IMR-90 (cell line): ENCODE measurements at regions not wholly inside any gene's neighbourhood (a gene's known extent, or its start where the extent isn't known, plus 50 kb on each side); places are given as distances from the start of the nearest gene placed in this dataset.
A peak's percentile ranks its signal among the peaks of the same experiment; 100 is the strongest.

Experiments used
- ATAC-seq: fragments of 200-7000 bp; cut with Tn5 transposase; 2 replicates; pipeline ENCODE4 v1.9.1; 2020; ENCODE audit warnings: low read depth, mild to moderate bottlenecking, moderate library complexity
- BruUV-seq: library from RNA; stranded (reverse); fragments of 400-500 nt; replicated peaks from 2 replicates; lab custom pipeline; 2021; lab: Mats Ljungman, UMichigan
- CTCF ChIA-PET: fragments of 300-600 bp; formaldehyde crosslinking; extraction: SDS; loops from one replicate; lab custom pipeline; 2021; ENCODE audit warnings: antibody characterized with exemption; lab: Yijun Ruan, JAX
- POLR2A ChIA-PET: fragments of 300-600 bp; sonication (Branson Sonifier 250); formaldehyde crosslinking; loops from one replicate; lab custom pipeline; 2022; ENCODE audit warnings: antibody characterized with exemption; ENCODE audit not compliant: unreplicated experiment; lab: Charles Lee
- DNase-seq: peaks from one replicate; pipeline ENCODE4 v3.0.0; 2013
- H2AFZ ChIP-seq: replicated peaks from 2 replicates; pipeline ENCODE3; 2013; ENCODE audit warnings: low read length, mild to moderate bottlenecking; ENCODE audit not compliant: poor library complexity
- H2AK5ac ChIP-seq: 2 replicates; pipeline ENCODE4 v1.6.1; 2013; ENCODE audit warnings: low read depth, low read length, inconsistent platforms
- H2AK9ac ChIP-seq: replicated peaks from 2 replicates; pipeline ENCODE3; 2013; ENCODE audit warnings: mild to moderate bottlenecking, low read depth, low read length, moderate library complexity; ENCODE audit not compliant: poor library complexity
- H2BK120ac ChIP-seq: 2 replicates; pipeline ENCODE4 v1.6.1; 2013; ENCODE audit warnings: low read depth, low read length, inconsistent platforms
- H2BK15ac ChIP-seq: 3 replicates; pipeline ENCODE4 v1.6.1; 2013; ENCODE audit warnings: low read depth, low read length, inconsistent platforms
- H2BK20ac ChIP-seq: 2 replicates; pipeline ENCODE4 v1.6.1; 2013; ENCODE audit warnings: low read depth, mild to moderate bottlenecking, inconsistent platforms, low read length, moderate library complexity
- H2BK5ac ChIP-seq: 2 replicates; pipeline ENCODE4 v1.6.1; 2013; ENCODE audit warnings: mild to moderate bottlenecking, low read depth, low read length, inconsistent platforms; ENCODE audit not compliant: poor library complexity, severe bottlenecking
- H3K14ac ChIP-seq: replicated peaks from 2 replicates; pipeline ENCODE4 v1.6.1; 2013; ENCODE audit warnings: low read depth, low read length, inconsistent platforms
- H3K18ac ChIP-seq: 2 replicates; pipeline ENCODE4 v1.6.1; 2013; ENCODE audit warnings: low read depth, low read length, control low read depth
- H3K23ac ChIP-seq: 2 replicates; pipeline ENCODE4 v1.6.1; 2013; ENCODE audit warnings: low read depth, low read length, inconsistent platforms
- H3K27ac ChIP-seq: 2 replicates; pipeline ENCODE4 v1.5.1; 2013; ENCODE audit warnings: mild to moderate bottlenecking, control low read depth, low read length; ENCODE audit not compliant: insufficient read depth
- H3K27me3 ChIP-seq: 2 replicates; pipeline ENCODE4 v1.6.1; 2013; ENCODE audit warnings: low read length; ENCODE audit not compliant: control insufficient read depth, insufficient read depth
- H3K36me3 ChIP-seq: 2 replicates; pipeline ENCODE4 v1.6.1; 2013; ENCODE audit warnings: low read length, mixed read lengths; ENCODE audit not compliant: control insufficient read depth, insufficient read depth
- H3K4ac ChIP-seq: 2 replicates; pipeline ENCODE4 v1.6.1; 2013; ENCODE audit warnings: low read depth, low read length, inconsistent platforms
- H3K4me1 ChIP-seq: 2 replicates; pipeline ENCODE4 v1.6.1; 2013; ENCODE audit warnings: low read length, mixed read lengths; ENCODE audit not compliant: control insufficient read depth, insufficient read depth
- H3K4me2 ChIP-seq: 2 replicates; pipeline ENCODE4 v1.6.1; 2013; ENCODE audit warnings: low read depth, mild to moderate bottlenecking, control low read depth, low read length, moderate library complexity
- H3K4me3 ChIP-seq: 2 replicates; pipeline ENCODE4 v1.5.1; 2013; ENCODE audit warnings: low read depth, mild to moderate bottlenecking, control low read depth, low read length, moderate library complexity; ENCODE audit not compliant: insufficient read depth
- H3K56ac ChIP-seq: 2 replicates; pipeline ENCODE4 v1.6.1; 2013; ENCODE audit warnings: low read length, inconsistent platforms; ENCODE audit not compliant: insufficient read depth; ENCODE audit errors: extremely low read depth
- H3K79me1 ChIP-seq, 2 experiments: 2 replicates each; pipeline ENCODE4 v1.6.1; 2013; ENCODE audit warnings: low read length in 2 of 2, inconsistent platforms in 1 of 2, low read depth in 1 of 2
- H3K9ac ChIP-seq: 2 replicates; pipeline ENCODE4 v1.6.1; 2013; ENCODE audit warnings: low read depth, low read length, control low read depth
- H3K9me1 ChIP-seq: 2 replicates; pipeline ENCODE4 v1.6.1; 2013; ENCODE audit warnings: low read length, inconsistent platforms; ENCODE audit not compliant: insufficient read depth
- H3K9me3 ChIP-seq: 2 replicates; pipeline ENCODE4 v1.6.1; 2013; ENCODE audit warnings: low read length; ENCODE audit not compliant: control insufficient read depth, insufficient read depth
- H4K20me1 ChIP-seq: 2 replicates; pipeline ENCODE4 v1.6.1; 2013; ENCODE audit warnings: low read length, inconsistent platforms; ENCODE audit not compliant: insufficient read depth
- H4K5ac ChIP-seq: 2 replicates; pipeline ENCODE4 v1.6.1; 2013; ENCODE audit warnings: mild to moderate bottlenecking, low read depth, low read length, control low read depth
- H4K8ac ChIP-seq, 2 experiments: 2 replicates each; pipeline ENCODE4 v1.6.1; 2013; ENCODE audit warnings: low read depth in 2 of 2, low read length in 2 of 2, control low read depth in 1 of 2, inconsistent platforms in 1 of 2
- H4K91ac ChIP-seq: 2 replicates; pipeline ENCODE4 v1.6.1; 2013; ENCODE audit warnings: low read depth, low read length, inconsistent platforms; ENCODE audit not compliant: insufficient read depth
- BHLHE40 ChIP-seq: fragments of 150-350 bp; IDR thresholded peaks from 2 replicates; pipeline ENCODE4 v1.6.1; 2016; ENCODE audit warnings: mild to moderate bottlenecking, low read depth, low read length
- CEBPB ChIP-seq: IDR thresholded peaks from 2 replicates; pipeline ENCODE4 v1.6.1; 2012; ENCODE audit warnings: low read depth, low read length, improper control_type of control experiment
- CHD1 ChIP-seq: IDR thresholded peaks from 2 replicates; pipeline ENCODE4 v1.6.1; 2012; ENCODE audit warnings: low read depth, low read length, improper control_type of control experiment
- FOS ChIP-seq: fragments of 150-350 bp; IDR thresholded peaks from 2 replicates; pipeline ENCODE4 v1.6.1; 2016; ENCODE audit warnings: low read depth, low read length
- MAFK ChIP-seq: IDR thresholded peaks from 2 replicates; pipeline ENCODE4 v1.6.1; 2012; ENCODE audit warnings: low read depth, low read length, improper control_type of control experiment
- MAZ ChIP-seq: IDR thresholded peaks from 2 replicates; pipeline ENCODE4 v1.6.1; 2012; ENCODE audit warnings: low read depth, mild to moderate bottlenecking, low read length, improper control_type of control experiment, moderate library complexity, borderline replicate concordance
- MXI1 ChIP-seq: IDR thresholded peaks from 2 replicates; pipeline ENCODE4 v1.6.1; 2012; ENCODE audit warnings: low read depth, mild to moderate bottlenecking, low read length, moderate library complexity, borderline replicate concordance
- NFE2L2 ChIP-seq: fragments of 150-350 bp; IDR thresholded peaks from 2 replicates; pipeline ENCODE4 v1.6.1; 2016; ENCODE audit warnings: low read depth, mild to moderate bottlenecking, low read length
- POLR2A ChIP-seq: IDR thresholded peaks from 2 replicates; pipeline ENCODE4 v1.6.1; 2012; ENCODE audit warnings: mild to moderate bottlenecking, low read depth, low read length
- RAD21 ChIP-seq: IDR thresholded peaks from 2 replicates; pipeline ENCODE4 v1.6.1; 2012; ENCODE audit warnings: low read length, improper control_type of control experiment
- RCOR1 ChIP-seq: IDR thresholded peaks from 2 replicates; pipeline ENCODE4 v1.6.1; 2012; ENCODE audit warnings: mild to moderate bottlenecking, low read length, improper control_type of control experiment; ENCODE audit not compliant: insufficient replicate concordance
- RFX5 ChIP-seq: IDR thresholded peaks from 2 replicates; pipeline ENCODE4 v1.8.0; 2012; ENCODE audit warnings: low read depth, mild to moderate bottlenecking, low read length, moderate library complexity
- SMC3 ChIP-seq: fragments of 150-350 bp; IDR thresholded peaks from 2 replicates; pipeline ENCODE4 v1.6.1; 2016; ENCODE audit warnings: low read depth, mild to moderate bottlenecking, antibody characterized with exemption, low read length, moderate library complexity
- WGBS, 2 experiments: methylation state at CpG; one replicate each; pipeline versions ENCODE4 v1.1.5 to v1.1.7; 2013; ENCODE audit warnings: missing lambda C conversion rate in 2 of 2; ENCODE audit not compliant: insufficient read length in 1 of 2; ENCODE audit errors: extremely low coverage in 2 of 2; 5-methylcytosine and 5-hydroxymethylcytosine counted together
- dilution Hi-C: fragments of 300-500 bp; cut with HindIII; formaldehyde crosslinking; loops from one replicate; pipeline ENCODE4 v1.14.3; 2018; ENCODE audit warnings: low sequenced_read_pairs; ENCODE audit not compliant: unreplicated experiment
- in situ Hi-C: fragments of 300-500 bp; cut with MboI; formaldehyde crosslinking; loops from 3 replicates; pipeline ENCODE4 v1.14.3; 2019; ENCODE audit warnings: low sequenced_read_pairs, inconsistent platforms, mixed read lengths
- intact Hi-C: fragments of 100-400 bp; cut with micrococcal nuclease; formaldehyde crosslinking; loops from 2 replicates; pipeline ENCODE4 v1.10.0; 2022
- TF ChIP-seq, protein P1 (sequence below): fragments of 150-350 bp; IDR thresholded peaks from 2 replicates; pipeline ENCODE4 v1.6.1; 2016; ENCODE audit warnings: low read depth, mild to moderate bottlenecking, low read length, moderate library complexity, borderline replicate concordance
- TF ChIP-seq, protein P2 (sequence below): fragments of 150-350 bp; IDR thresholded peaks from 2 replicates; pipeline ENCODE4 v1.6.1; 2017; ENCODE audit warnings: mild to moderate bottlenecking, antibody characterized with exemption, low read length, low read depth
- TF ChIP-seq, protein P3 (sequence below): conservative IDR thresholded peaks from 2 replicates; pipeline ENCODE4 v1.5.1; 2012; ENCODE audit warnings: mild to moderate bottlenecking, low read depth, low read length, improper control_type of control experiment

DNA sequence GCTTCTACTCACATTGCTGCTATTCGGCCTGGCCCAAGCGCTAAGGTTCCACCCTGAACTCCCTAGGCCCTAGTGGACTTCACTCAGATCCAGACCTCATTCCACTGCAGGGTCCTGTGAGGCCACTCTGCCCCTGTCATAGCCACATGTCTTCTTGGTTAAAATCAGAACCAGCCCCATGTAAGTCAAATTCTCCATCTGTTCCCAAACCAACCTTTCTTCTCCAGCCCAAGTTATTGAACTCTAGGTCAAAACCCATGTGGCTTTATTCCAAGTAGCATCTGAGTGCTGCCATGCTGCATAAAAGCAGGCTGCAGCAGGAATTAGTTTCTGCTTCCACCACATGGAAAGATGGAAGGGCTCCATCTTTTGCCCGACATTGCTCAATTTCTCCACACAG, 281.2 kb downstream of the SNX13 start:
- CTCF ChIA-PET: interaction anchor here (1.1 kb wide), 1 partner anchor 733 kb away, joined by 3 read pairs; no protein-coding TSS in a partner anchor
- H3K9ac ChIP-seq: no peak overlapping the region
- POLR2A ChIA-PET: no interaction called here
- intact Hi-C loops (no loop called here), in situ Hi-C loops (no loop called here), dilution Hi-C loops (no loop called here)
- BruUV-seq: no TSS peak
- no peak overlapping the region for H4K8ac ChIP-seq
- H3K4me1 ChIP-seq: peaks cover 16% of the 10 kb centered on the region
- H3K23ac ChIP-seq: no peak overlapping the region
- H2BK20ac ChIP-seq: no peak overlapping the region
- TF ChIP-seq, protein P1, sequence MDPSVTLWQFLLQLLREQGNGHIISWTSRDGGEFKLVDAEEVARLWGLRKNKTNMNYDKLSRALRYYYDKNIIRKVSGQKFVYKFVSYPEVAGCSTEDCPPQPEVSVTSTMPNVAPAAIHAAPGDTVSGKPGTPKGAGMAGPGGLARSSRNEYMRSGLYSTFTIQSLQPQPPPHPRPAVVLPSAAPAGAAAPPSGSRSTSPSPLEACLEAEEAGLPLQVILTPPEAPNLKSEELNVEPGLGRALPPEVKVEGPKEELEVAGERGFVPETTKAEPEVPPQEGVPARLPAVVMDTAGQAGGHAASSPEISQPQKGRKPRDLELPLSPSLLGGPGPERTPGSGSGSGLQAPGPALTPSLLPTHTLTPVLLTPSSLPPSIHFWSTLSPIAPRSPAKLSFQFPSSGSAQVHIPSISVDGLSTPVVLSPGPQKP: no peak
- TF ChIP-seq MAFK (no peak), NFE2L2 (no peak), RAD21 (no peak), FOS (no peak), MXI1 (no peak), SMC3 (no peak), RCOR1 (no peak), CHD1 (no peak), MAZ (no peak), BHLHE40 (no peak), RFX5 (no peak), CEBPB (no peak), POLR2A (no peak)
- TF ChIP-seq, protein P2, sequence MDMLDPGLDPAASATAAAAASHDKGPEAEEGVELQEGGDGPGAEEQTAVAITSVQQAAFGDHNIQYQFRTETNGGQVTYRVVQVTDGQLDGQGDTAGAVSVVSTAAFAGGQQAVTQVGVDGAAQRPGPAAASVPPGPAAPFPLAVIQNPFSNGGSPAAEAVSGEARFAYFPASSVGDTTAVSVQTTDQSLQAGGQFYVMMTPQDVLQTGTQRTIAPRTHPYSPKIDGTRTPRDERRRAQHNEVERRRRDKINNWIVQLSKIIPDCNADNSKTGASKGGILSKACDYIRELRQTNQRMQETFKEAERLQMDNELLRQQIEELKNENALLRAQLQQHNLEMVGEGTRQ: no peak
- TF ChIP-seq, protein P3, sequence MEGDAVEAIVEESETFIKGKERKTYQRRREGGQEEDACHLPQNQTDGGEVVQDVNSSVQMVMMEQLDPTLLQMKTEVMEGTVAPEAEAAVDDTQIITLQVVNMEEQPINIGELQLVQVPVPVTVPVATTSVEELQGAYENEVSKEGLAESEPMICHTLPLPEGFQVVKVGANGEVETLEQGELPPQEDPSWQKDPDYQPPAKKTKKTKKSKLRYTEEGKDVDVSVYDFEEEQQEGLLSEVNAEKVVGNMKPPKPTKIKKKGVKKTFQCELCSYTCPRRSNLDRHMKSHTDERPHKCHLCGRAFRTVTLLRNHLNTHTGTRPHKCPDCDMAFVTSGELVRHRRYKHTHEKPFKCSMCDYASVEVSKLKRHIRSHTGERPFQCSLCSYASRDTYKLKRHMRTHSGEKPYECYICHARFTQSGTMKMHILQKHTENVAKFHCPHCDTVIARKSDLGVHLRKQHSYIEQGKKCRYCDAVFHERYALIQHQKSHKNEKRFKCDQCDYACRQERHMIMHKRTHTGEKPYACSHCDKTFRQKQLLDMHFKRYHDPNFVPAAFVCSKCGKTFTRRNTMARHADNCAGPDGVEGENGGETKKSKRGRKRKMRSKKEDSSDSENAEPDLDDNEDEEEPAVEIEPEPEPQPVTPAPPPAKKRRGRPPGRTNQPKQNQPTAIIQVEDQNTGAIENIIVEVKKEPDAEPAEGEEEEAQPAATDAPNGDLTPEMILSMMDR: no peak
- no peaks in the 10 kb centered on the region for H3K9me3 ChIP-seq
- no peak overlapping the region for H3K27ac ChIP-seq
- H2BK15ac ChIP-seq: peak overlapping the region; percentile 27; the same call in 1 of the 3 replicates
- ATAC-seq: no peak
- no peak for DNase-seq
- H3K27me3 ChIP-seq: no peaks in the 10 kb centered on the region
- H3K18ac ChIP-seq: peak overlapping the region; percentile 29; the same call in 1 of the 2 replicates
- H2AFZ ChIP-seq: no peak overlapping the region
- H2AK9ac ChIP-seq: no peak overlapping the region
- peak overlapping the region; percentile 35; the same call in 1 of the 2 replicates for H2BK120ac ChIP-seq
- H3K4ac ChIP-seq: peak overlapping the region; percentile 36; the same call in 1 of the 2 replicates
- H4K20me1 ChIP-seq: no peaks in the 10 kb centered on the region
- no peaks in the 10 kb centered on the region for H3K36me3 ChIP-seq
- no peak overlapping the region; the same call in 1 of the 2 replicates for H4K91ac ChIP-seq
- H3K14ac ChIP-seq: no peak overlapping the region
- peak overlapping the region; percentile 27 for H2AK5ac ChIP-seq
- peaks cover 11% of the 10 kb centered on the region for H3K9me1 ChIP-seq
- H3K4me2 ChIP-seq: no peak overlapping the region
- WGBS, 2 experiments: no CpG with 5 or more reads among the region's 3 CpGs
- no peak overlapping the region for H3K56ac ChIP-seq
- H2BK5ac ChIP-seq: no peak overlapping the region
- no peak overlapping the region for H4K5ac ChIP-seq
- no peaks in the 10 kb centered on the region for H3K79me1 ChIP-seq
- H3K4me3 ChIP-seq: no peak overlapping the region
